ENCODE measurements at regions not wholly inside any gene's neighbourhood (a gene's known extent, or its start where the extent isn't known, plus 50 kb on each side); places are given as distances from the start of the nearest gene placed in this dataset.

DNA sequence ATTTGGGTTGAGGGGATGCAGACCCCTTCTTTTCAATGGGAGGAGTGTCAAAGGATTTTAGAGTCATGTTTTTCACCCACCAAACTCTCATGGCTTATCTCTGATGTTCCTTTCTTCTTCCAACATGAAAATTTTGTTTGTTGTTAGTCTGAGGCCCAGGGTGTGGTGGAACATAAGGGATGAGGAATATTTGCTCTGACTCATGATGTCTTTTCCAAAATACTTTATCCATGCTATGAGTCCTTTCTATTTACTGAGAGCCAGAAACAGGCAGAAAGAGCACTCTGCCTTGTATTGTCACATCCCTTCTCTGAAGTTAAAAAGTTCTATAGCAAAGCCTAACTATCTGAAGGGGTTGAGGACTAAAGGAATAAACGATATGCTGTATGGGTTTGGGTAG lies 61.6 kb upstream of the GYPA start:
- no peak for DNase-seq (ENCODE audit: low read depth in 4 of 4, low spot score in 2 of 4)

DNA sequence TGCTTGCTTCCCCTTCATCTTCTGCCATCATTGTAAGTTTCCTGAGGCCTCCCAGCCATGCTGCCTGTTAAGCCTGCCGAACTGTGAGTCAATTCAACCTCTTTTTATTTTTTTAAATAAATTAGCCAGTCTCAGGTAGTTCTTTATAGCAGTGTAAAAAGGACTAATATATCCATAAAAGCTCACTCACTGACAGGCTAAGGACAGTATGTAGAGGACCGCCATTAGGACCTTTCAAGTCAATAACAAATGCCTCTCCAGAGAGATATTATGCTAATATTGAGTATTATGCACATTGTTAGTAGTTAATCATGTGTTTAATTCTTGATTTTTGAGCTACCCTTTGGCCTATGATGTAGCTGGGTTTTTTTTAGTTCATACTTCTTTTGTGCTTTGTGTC lies 62.6 kb upstream of the GYPA start:
- no peak for DNase-seq (ENCODE audit: low read depth in 4 of 4, low spot score in 2 of 4)

DNA sequence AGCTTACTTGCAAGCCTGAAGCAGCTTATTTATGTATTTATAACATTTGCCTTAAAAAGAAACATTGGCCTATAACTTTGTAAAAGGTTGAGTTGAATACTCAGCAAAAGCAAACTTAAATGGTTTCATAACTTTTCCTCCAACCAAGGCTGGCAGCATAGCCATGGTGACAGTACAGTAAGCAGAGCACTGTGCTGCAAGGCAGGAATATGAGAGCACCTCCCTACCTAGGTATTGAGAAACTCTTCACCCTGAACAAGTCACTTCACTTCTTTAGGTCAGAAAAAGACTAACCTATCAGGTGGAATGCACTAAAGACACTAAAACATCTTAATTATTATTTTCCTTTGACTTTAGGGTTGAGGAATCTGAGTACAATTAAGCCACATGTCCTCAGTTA lies 63.9 kb upstream of the GYPA start:
- DNase-seq (ENCODE audit: low read depth in 4 of 4, low spot score in 2 of 4) = no peak

DNA sequence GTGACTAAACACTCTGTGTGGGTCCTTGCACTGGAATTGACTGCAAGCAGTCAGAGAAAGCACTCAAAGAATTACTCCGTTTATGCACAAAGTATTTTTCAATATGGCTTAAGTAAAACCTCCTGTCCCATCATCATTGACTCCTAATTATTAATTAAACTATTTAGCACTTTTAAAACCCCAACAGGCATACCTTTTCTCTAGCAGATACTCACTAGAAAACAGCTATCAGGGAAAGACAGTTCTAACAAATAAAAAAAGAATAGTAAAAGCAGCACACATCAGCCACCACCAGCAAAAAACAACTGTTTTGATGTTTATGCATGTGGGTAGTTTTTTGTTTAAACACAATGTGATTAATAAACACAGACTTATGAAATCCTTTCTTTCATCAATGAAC lies 66.2 kb upstream of the GYPA start:
- no peak for DNase-seq (ENCODE audit: low read depth in 4 of 4, low spot score in 2 of 4)

DNA sequence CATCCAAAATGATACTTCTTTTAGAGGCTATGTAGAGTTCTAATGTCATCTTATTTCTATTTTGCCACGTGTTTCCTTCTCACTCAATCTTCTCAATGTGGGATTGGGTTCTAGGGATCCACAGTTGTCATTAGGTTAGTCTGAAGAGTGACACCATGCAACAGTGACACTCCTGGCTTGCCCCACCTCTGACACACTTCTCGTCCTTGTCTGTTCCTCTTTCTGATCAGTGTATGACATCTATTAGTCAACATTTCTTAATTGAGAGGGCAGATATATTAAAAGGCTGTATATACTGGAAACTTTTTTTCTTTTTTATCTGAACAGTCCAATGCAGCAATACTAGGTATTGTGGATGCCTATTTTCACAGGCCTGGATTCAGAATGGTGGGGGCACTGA lies 67.6 kb upstream of the GYPA start:
- DNase-seq (ENCODE audit: low read depth in 4 of 4, low spot score in 2 of 4) = no peak

DNA sequence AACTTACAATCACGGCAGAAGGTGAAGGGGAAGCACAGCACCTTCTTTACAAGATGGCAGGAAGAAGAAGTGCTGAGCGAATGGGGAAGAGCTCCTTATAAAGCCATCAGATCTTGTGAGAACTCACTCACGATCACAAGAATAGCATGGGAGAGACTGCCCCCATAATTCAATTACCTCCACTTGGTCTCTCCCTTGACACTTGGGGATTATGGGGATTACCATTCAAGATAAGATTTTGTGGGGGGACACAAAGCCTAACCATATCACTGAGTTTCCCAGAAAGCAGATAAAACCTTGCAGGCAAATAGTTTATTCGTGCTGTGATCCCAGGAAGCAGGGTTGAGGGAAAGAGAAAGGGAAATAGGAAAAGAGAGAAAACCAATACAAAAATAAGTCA lies 69.0 kb upstream of the GYPA start:
- no peak for DNase-seq (ENCODE audit: low read depth in 4 of 4, low spot score in 2 of 4)

DNA sequence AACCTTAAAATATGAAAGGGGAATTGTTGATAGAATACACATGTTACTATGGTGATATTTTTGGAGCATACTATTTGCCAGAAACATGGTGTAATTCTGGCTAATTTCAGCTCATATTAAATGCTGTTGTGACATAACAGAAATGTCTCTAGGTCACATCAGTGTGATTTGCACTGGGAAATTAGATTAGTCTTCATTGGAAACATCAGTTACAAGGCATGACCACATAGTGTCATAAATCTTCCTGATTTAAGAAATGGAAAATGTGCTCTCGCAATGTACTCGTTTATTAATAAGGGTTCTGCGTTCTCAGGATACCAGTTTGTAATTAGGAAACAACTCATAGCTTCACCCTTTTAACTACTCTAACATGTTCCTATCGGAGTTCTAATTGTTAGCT lies 72.9 kb upstream of the GYPA start:
- DNase-seq (ENCODE audit: low read depth in 4 of 4, low spot score in 2 of 4) = no peak

DNA sequence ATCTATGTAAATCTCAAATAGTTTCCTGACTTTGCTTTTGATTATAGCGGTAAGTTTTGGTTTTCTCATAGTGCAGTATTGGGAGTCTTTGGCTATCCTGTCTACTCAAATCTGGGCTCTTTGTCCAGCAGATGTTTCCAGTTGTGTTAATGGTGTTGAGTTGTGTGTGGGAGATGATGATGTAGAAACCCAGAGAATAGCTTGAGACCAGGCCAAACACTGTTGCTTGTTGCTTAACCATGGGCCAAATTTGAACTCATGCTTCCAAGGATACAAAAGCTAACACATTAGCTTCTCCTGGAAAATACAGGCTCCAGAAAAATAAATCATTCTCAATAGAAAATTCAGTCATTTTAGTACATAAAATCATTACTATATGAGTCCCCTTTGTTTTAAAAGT lies 82.6 kb upstream of the GYPA start:
- no peak for DNase-seq (ENCODE audit: low read depth in 4 of 4, low spot score in 2 of 4)

DNA sequence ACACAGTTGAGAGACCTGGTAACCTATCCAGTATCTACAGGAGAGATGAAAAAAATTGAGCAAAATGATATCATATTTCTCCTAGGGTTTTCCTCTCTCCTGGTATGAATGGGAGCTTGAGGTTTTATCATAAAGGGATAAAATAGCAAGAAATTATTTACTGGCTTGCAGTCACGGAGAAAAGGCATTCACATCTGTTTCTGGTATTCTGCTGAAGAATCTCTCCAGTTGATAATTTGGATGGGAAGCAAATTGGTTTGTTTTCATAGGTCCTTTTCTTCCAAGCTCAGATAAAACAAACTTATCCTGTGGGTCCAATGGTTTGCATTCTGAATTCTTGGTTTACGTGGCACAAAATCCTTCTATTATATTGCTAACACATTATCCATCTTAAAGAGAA lies 83.1 kb upstream of the GYPA start:
- DNase-seq (ENCODE audit: low read depth in 4 of 4, low spot score in 2 of 4) = no peak

DNA sequence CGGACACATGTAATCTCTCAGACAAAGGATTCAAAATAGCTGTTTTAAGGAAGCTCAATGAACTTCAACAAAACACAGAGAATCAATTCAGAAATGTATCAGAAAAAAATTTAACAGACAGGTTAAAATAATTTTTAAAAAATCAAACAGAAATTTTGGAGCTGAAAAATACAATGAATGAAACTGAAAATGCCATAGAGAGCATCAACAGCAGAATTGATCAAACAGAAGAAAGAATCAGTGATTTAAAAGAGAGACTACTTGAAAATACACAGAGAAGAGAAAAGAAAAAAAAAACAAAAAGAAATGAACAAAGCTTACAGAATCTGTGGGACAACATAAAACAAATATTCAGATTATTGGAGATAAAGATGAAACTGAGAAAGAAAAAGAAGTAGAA lies 118.8 kb upstream of the GYPA start:
- no peak for DNase-seq (ENCODE audit: low read depth in 4 of 4, low spot score in 2 of 4)

DNA sequence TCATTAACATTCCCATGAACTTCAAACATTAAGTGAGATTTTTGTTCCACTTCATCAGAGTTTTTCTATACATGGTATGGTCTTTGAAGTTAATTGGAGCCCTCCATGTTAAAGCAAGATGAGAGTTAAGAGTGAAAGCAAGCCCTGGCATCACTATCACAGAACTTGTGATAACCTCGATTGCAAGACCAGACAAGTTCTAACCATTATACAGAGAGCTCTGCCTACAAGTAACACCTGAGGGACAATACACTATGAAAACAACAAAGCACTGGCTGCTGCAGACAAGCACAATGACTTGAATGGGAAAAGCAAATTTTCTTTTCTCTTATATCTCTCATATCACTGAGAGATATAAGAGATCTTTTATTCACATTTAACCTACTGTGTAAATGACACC lies 126.6 kb upstream of the GYPA start:
- no peak for DNase-seq (ENCODE audit: low read depth in 4 of 4, low spot score in 2 of 4)

DNA sequence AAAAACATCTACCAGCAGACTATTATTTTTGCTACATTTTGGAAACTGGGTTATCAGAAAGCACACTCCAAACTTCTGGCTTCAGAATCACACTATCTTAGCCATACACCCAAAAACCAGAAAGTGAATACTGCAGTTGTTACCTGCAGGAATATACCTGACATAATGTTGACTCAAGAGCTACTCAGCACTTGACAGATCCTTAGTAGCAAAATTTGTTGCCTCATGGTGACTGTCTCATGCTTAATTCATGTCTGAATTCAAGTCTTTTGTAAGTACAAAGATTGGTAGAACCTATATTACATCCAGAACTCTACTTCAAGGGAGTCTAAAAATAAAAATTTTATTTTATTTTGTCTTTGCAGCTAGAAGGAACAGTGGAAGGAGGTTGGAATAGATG lies 140.2 kb upstream of the GYPA start:
- no peak for DNase-seq (ENCODE audit: low read depth in 4 of 4, low spot score in 2 of 4)

DNA sequence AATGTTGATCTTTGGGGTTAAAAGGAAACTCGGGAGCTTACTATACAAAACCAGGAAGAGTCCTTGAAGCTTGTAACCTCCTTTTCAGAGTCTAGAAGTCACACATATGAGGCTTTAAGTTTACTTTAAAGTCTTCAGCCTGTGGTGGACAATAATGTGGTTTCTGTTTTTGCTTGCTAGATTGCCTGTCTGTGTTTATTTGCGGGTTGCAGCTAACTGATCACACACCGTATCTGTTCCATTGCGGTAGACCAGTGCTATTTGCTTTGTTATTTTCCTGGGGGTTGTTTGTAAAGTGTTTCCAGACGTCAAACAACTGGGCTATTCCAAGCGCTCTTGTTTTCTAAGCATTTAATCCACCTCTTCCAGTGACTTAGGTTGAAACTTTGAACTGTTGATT lies 143.0 kb upstream of the GYPA start:
- no peak for DNase-seq (ENCODE audit: low read depth in 4 of 4, low spot score in 2 of 4)

DNA sequence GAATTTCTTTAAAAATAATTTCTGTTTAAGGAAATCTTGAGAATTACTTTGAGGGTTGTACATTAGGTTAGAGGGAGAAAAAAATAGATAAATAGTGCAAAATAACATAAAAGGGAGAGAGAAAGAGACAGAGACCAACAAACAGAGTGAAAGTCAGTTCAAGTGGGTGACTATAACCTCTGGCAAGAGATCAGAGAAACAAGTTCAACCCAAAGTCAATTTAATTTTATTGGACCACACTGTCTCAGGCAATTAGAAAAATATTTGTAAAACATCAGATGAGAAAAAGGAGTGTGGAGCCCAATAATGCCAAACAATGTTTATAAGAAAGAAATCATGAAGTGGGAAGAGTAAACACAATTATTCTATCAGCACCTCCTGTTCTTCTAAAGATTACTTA lies 143.5 kb upstream of the GYPA start:
- DNase-seq (ENCODE audit: low read depth in 4 of 4, low spot score in 2 of 4) = no peak

DNA sequence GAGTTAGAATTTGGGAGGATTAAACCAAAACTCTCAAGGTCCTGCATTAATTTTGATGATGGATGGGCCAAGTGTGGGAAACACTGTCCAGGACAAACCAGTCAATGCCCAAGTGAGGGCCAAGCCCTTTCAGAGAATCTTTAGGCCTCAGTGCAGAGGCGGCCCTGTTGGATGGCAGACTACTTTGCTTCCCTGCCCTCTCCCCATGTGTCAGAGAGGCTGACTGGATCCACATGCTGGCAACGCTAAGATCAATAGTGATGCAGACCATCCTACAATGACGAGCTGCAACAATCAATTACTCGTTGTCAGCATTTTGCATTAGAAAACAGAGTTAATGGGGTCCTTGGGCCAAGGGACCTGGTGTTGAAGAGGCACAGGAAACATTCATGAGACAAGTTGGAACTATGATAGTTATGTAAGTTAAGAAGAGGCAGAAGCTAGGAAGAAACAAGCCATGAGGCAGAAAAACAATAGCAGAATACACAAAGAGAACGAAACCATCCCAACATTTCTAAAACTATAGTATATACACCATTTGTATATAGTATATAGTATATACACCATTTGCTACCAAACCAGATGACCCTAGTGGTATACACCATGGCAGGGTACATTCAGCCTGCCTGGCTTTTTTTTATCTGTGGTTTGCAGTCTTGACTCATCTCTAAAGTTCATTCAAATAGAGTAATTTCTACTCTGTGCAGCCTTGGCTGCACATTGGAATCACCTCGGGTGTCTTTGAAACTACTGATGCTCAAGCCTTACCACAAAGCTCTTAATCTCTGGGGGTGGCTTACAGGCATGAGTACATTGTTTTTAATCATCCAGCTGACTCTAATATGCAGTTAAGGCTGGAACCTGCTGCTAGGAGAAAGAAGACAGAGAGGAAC lies 147.7 kb upstream of the GYPA start:
- DNase-seq (ENCODE audit: low read depth in 4 of 4, low spot score in 2 of 4) = no peak

DNA sequence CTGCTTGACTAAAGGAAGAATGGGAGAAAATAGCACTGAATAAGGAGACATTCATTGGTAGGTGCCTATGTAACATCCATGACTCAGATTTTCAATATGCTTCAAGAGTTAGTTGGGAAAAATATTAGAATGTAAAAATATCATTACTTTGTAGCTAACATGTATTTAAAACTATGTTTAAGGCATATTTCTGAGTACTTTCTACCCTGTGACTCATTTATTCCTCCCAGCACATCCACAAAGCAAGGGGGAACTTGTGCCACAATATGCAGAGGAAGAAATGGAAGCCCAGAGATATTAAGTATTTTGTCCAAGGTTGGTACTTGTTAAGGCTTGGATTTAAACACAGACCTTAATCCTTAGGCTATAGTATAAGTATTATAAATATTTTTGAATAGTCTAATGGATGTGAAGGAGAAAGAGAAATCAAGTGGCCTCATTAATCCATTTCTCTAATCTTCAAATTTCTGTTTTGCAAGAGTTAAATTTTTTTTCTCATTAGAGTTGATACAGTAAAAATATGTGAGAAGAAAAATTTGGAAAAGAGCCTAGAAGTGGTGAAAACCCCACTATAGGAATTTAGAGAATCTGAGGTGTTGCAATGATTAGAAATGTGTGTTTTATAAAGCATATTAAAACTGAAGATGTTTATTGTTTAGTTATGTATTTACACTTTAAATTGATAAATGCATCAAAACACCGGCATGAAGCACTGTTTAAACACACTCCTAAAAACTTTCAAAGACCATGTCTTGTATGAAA lies 149.3 kb upstream of the GYPA start:
- no peak for DNase-seq (ENCODE audit: low read depth in 4 of 4, low spot score in 2 of 4)

DNA sequence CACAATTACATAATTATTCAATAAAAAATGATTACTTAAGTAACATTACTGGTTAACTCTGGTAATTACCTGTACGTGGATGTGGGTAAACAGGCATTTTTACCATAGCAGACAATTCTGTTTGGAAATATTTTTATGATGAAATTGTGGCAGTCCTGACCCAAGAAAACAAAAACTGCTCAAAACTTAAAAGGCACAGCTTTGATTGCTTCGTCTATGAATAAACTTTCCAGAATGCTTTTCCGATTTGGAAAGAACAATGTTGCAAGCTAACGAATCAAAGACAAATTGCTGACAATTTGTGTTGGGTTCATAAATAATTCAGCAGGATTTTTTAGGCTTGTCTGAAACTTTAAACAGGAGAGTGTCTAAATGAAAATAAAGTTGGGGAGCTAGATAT lies 150.6 kb upstream of the GYPA start:
- DNase-seq (ENCODE audit: low read depth in 4 of 4, low spot score in 2 of 4) = no peak

DNA sequence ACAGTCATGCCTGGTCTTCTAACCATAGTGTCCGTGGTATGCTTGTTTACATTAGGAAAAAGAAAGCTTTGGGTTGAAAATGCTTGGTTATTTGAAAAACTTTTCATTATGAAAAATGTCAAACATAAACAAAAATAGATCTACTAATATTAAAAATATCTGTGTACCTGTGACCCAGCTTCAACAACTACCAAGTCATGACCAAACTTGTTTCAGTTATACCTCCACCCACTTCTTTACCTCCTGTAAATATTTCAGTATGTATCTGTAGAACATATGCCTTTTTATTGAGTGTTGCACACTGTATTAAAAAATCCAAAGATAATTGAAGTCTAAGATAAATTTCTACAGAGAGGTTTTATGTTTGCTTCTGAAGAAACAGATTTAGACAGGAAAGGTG lies 153.7 kb upstream of the GYPA start:
- no peak for DNase-seq (ENCODE audit: low read depth in 4 of 4, low spot score in 2 of 4)

DNA sequence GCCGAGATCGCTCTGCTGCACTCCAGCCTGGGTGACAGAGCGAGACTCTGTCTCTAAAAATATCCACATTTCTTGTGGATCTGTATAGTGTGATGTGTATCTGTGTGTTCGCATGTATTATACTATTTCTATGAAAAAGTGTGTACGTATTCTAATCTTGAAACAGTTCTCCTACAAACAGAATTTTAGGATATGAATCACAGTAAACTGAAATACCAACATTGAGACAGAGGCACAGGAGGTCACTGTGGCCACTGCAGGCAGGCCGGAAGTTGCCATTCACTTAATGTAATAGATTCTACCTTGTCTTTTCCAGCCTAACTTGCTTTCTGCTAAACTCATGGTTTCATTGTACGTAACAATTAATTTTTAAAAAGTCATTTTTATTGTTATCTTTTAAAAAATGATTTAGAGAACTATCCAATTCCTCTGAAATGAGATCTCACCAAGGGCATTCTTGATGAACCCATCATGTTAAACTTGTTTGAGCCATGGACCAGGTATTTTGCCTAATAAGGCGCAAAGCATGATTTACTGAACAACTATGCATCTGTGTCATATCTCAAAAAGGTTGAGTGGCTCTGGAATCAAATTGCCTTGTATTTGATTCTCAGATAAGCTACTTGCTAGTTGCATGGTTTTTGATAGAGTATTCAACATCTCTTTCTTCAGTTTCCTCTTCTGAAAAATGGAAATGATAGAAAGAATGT lies 154.9 kb upstream of the GYPA start:
- no peak for DNase-seq (ENCODE audit: low read depth in 4 of 4, low spot score in 2 of 4)

DNA sequence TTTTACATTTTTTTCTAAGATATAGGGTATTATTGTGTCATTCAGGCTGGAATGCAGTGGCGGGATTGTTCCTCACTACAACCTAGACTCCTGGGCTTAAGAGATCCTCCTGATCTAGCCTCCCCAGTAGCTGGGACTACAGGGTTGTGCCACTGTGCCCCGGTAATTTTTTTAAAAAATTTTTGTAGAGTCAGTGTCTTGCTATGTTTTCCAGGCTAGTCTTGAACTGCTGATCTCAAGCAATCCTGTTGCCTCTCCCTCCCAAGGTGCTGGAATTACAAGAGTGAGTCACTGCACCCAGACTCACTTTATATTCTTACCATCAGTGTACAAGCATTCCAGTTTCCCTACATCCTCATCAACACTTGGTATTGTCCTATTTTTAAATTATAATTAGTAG lies 156.4 kb upstream of the GYPA start:
- no peak for DNase-seq (ENCODE audit: low read depth in 4 of 4, low spot score in 2 of 4)

DNA sequence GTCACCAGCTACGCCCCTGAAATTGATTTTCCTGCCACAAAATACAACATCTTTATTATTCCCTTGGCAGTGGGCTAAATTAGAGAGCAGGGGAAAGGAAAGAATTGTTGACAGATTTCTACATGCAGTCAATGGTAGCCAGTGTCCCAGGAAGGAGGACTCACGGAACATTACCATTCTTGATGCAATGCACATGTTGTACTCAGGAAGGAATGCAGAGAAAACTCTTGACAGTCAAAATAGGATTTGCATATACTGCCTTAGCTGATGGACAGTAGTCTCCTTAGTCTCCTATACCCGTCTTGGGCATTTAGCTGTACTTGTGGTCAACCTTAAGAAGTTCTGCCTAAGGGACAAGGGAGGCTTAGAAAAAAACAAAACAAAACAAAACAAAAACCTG lies 158.0 kb upstream of the GYPA start:
- DNase-seq (ENCODE audit: low read depth in 4 of 4, low spot score in 2 of 4) = no peak

DNA sequence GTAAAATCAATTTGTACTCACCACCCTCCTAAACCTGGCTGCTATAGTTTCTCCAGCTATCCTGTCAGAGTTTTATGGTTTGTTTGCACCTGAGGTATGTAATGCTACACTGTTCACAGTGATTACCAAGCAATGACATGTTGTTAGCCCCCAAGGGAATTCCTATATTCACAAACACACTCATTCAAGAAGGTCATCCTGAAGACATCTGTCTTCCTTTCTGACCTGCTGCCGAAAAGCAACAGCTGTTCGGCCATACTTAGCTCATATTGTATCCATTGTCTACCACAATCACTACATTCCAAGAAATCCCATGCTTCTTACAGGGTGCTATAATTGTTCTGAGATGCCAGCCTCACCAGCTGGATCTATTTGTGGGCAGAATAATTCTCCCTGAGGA lies 160.1 kb upstream of the GYPA start:
- DNase-seq (ENCODE audit: low read depth in 4 of 4, low spot score in 2 of 4) = no peak

Measured in left renal cortex interstitium (tissue), 4 donors.